ENCODE measurements at regions not wholly inside any gene's neighbourhood (a gene's known extent, or its start where the extent isn't known, plus 50 kb on each side); places are given as distances from the start of the nearest gene placed in this dataset.
"Not testable (repeated sequence)": the region's sequence is repeated elsewhere in the genome, so short reads cannot be mapped to it uniquely, and the experiment has no call there.

- TF ChIP-seq POLR2A (IDR thresholded peaks at IDR 0.05; ENCODE audit: low read length); GATA1 (IDR thresholded peaks at IDR 0.05; ENCODE audit: low read depth, low read length): not testable (repeated sequence)
These were observed 253.7 kb downstream of the SPATA31A6 start for GRCh38 chr9:42437057-42437759.

Data from erythroblast (primary cell).